GM23248 (cell line): ENCODE measurements at regions not wholly inside any gene's neighbourhood (a gene's known extent, or its start where the extent isn't known, plus 50 kb on each side); places are given as distances from the start of the nearest gene placed in this dataset.

Experiments used
- DNase-seq: peaks from one replicate; pipeline ENCODE4 v3.0.0-alpha.2; 2015
- H2AFZ ChIP-seq: fragments of 200-600 bp; sonication (generic); 2 replicates; pipeline ENCODE4 v1.6.1; 2016; ENCODE audit warnings: antibody characterized with exemption
- H3F3A ChIP-seq: fragments of 200-600 bp; sonication (generic); 2 replicates; pipeline ENCODE4 v1.6.1; 2016; ENCODE audit warnings: mild to moderate bottlenecking, antibody characterized with exemption, mixed run types; ENCODE audit not compliant: insufficient read depth
- H3K27ac ChIP-seq: fragments of 200-600 bp; sonication (generic); 2 replicates; pipeline ENCODE4 v1.5.1; 2016; ENCODE audit warnings: mild to moderate bottlenecking
- H3K27me3 ChIP-seq: fragments of 200-600 bp; sonication (generic); replicated peaks from 2 replicates; pipeline ENCODE4 v1.6.1; 2016; ENCODE audit warnings: mild to moderate bottlenecking; ENCODE audit not compliant: insufficient read depth
- H3K36me3 ChIP-seq: fragments of 200-600 bp; sonication (generic); 2 replicates; pipeline ENCODE4 v1.6.1; 2016; ENCODE audit warnings: low read depth, mild to moderate bottlenecking
- H3K4me1 ChIP-seq: fragments of 200-600 bp; sonication (generic); 2 replicates; pipeline ENCODE4 v1.6.1; 2016; ENCODE audit warnings: mild to moderate bottlenecking; ENCODE audit not compliant: insufficient read depth
- H3K4me2 ChIP-seq: fragments of 200-600 bp; sonication (generic); one replicate; pipeline ENCODE4 v1.6.1; 2016; ENCODE audit warnings: mild to moderate bottlenecking; ENCODE audit not compliant: unreplicated experiment
- H3K4me3 ChIP-seq: fragments of 200-600 bp; sonication (generic); 2 replicates; pipeline ENCODE4 v1.5.1; 2016; ENCODE audit warnings: mild to moderate bottlenecking
- H3K79me2 ChIP-seq: fragments of 200-600 bp; sonication (generic); 2 replicates; pipeline ENCODE4 v1.6.1; 2016; ENCODE audit warnings: mild to moderate bottlenecking; ENCODE audit not compliant: insufficient read depth
- H3K9ac ChIP-seq: fragments of 200-600 bp; sonication (generic); 2 replicates; pipeline ENCODE4 v1.6.1; 2016; ENCODE audit warnings: mild to moderate bottlenecking
- H3K9me2 ChIP-seq: fragments of 200-600 bp; sonication (generic); 2 replicates; pipeline ENCODE4 v1.6.1; 2016; ENCODE audit warnings: mixed run types, mild to moderate bottlenecking, moderate library complexity; ENCODE audit not compliant: insufficient read depth
- H3K9me3 ChIP-seq: fragments of 200-600 bp; sonication (generic); one replicate; pipeline ENCODE4 v1.6.1; 2017; ENCODE audit warnings: low read depth
- H4K20me1 ChIP-seq: fragments of 200-600 bp; sonication (generic); 2 replicates; pipeline ENCODE4 v1.6.0; 2016; ENCODE audit not compliant: insufficient read depth
- EZH2 ChIP-seq: fragments of 200-600 bp; sonication (generic); IDR thresholded peaks from 2 replicates; pipeline ENCODE4 v1.6.1; 2018; ENCODE audit warnings: antibody characterized with exemption, mild to moderate bottlenecking; ENCODE audit not compliant: insufficient read depth, poor library complexity, severe bottlenecking
- EZH2phosphoT487 ChIP-seq: fragments of 200-600 bp; sonication (generic); IDR thresholded peaks from 2 replicates; pipeline ENCODE4 v1.6.1; 2018; ENCODE audit warnings: antibody characterized with exemption, moderate library complexity, mild to moderate bottlenecking, low read depth; ENCODE audit not compliant: insufficient read depth
- WGBS, 2 experiments: methylation state at CpG; one replicate each; pipeline ENCODE4 v1.1.6; 2015 to 2017; ENCODE audit warnings: low lambda C conversion rate in 2 of 2, low coverage in 1 of 2; ENCODE audit errors: missing lambda C conversion rate in 2 of 2; 5-methylcytosine and 5-hydroxymethylcytosine counted together
- in situ Hi-C: fragments of 300-500 bp; cut with MboI; formaldehyde crosslinking; loops from 2 replicates; pipeline ENCODE4 v1.15.0; 2020

GRCh38 chr12:94892544-94893267 lies 110.8 kb downstream of the NDUFA12 start:
- no peaks in the 10 kb centered on the region for H3K9me2 ChIP-seq
- no peak overlapping the region for H2AFZ ChIP-seq
- H3K9ac ChIP-seq, result no peak overlapping the region
- no peaks in the 10 kb centered on the region for H3K4me1 ChIP-seq
- H3F3A ChIP-seq, result no peaks in the 10 kb centered on the region
- no peak overlapping the region for H3K4me2 ChIP-seq
- in situ Hi-C loops, result no loop called here
- no peak for DNase-seq
- 0 out of 2 replicates have a peak, but pooled peaks cover 4% of the 10 kb centered on the region for H3K27me3 ChIP-seq
- H3K4me3 ChIP-seq, result no peak overlapping the region
- H3K27ac ChIP-seq, result no peak overlapping the region
- H4K20me1 ChIP-seq, result no peaks in the 10 kb centered on the region
- 51 to 62% methylated on average over 5 of the region's 5 CpGs for WGBS, 2 experiments
- no peaks in the 10 kb centered on the region for H3K36me3 ChIP-seq
- no peaks in the 10 kb centered on the region for H3K9me3 ChIP-seq
- TF ChIP-seq EZH2 (no peak), EZH2phosphoT487 (no peak)
- no peaks in the 10 kb centered on the region for H3K79me2 ChIP-seq

- H3K4me3 ChIP-seq, result no peak overlapping the region
- no peak for TF ChIP-seq EZH2phosphoT487
- no peak for TF ChIP-seq EZH2
- in situ Hi-C loops, result no loop called here
- 79 to 87% methylated on average over 5 of the region's 5 CpGs for WGBS, 2 experiments
- H4K20me1 ChIP-seq, result no peaks in the 10 kb centered on the region
- no peaks in the 10 kb centered on the region for H3K36me3 ChIP-seq
- no peak overlapping the region for H3K9ac ChIP-seq
- DNase-seq, result no peak
- no peak overlapping the region for H3K27ac ChIP-seq
- no peaks in the 10 kb centered on the region for H3K4me1 ChIP-seq
- no peaks in the 10 kb centered on the region for H3K9me2 ChIP-seq
- no peaks in the 10 kb centered on the region for H3K79me2 ChIP-seq
- H3K27me3 ChIP-seq, result peaks cover 16% of the 10 kb centered on the region
- no peak overlapping the region for H2AFZ ChIP-seq
- H3K4me2 ChIP-seq, result no peak overlapping the region
- no peaks in the 10 kb centered on the region for H3K9me3 ChIP-seq
- H3F3A ChIP-seq, result no peaks in the 10 kb centered on the region
Observed at GRCh38 chr12:94889445-94890210, 113.9 kb downstream of the NDUFA12 start.

- no peaks in the 10 kb centered on the region for H3F3A ChIP-seq
- H3K79me2 ChIP-seq, result no peaks in the 10 kb centered on the region
- TF ChIP-seq EZH2 (no peak), EZH2phosphoT487 (no peak)
- peaks cover 25% of the 10 kb centered on the region for H3K27me3 ChIP-seq
- no peaks in the 10 kb centered on the region for H3K36me3 ChIP-seq
- DNase-seq, result no peak
- no peaks in the 10 kb centered on the region for H3K4me1 ChIP-seq
- no peak overlapping the region for H2AFZ ChIP-seq
- 57 to 60% methylated on average over 5 of the region's 5 CpGs for WGBS, 2 experiments
- no peak overlapping the region for H3K4me2 ChIP-seq
- no peak overlapping the region for H3K9ac ChIP-seq
- H3K4me3 ChIP-seq, result no peak overlapping the region
- no peaks in the 10 kb centered on the region for H3K9me2 ChIP-seq
- no peaks in the 10 kb centered on the region for H4K20me1 ChIP-seq
- no peak overlapping the region for H3K27ac ChIP-seq
- in situ Hi-C loops, result no loop called here
- H3K9me3 ChIP-seq, result no peaks in the 10 kb centered on the region
Observed at GRCh38 chr12:94879542-94879941, 124.0 kb downstream of the NDUFA12 start.

- H2AFZ ChIP-seq, result no peak overlapping the region
- H3K9me3 ChIP-seq, result no peaks in the 10 kb centered on the region
- no peaks in the 10 kb centered on the region for H3K4me1 ChIP-seq
- H3K27ac ChIP-seq, result no peak overlapping the region
- no peak for DNase-seq
- H3K4me3 ChIP-seq, result no peak overlapping the region
- 63 to 66% methylated on average over 5 of the region's 5 CpGs for WGBS, 2 experiments
- in situ Hi-C loops, result no loop called here
- TF ChIP-seq EZH2 (no peak), EZH2phosphoT487 (no peak)
- no peaks in the 10 kb centered on the region for H4K20me1 ChIP-seq
- no peaks in the 10 kb centered on the region for H3K36me3 ChIP-seq
- H3K9ac ChIP-seq, result no peak overlapping the region
- peaks cover 52% of the 10 kb centered on the region for H3K27me3 ChIP-seq
- no peaks in the 10 kb centered on the region for H3K9me2 ChIP-seq
- H3K79me2 ChIP-seq, result no peaks in the 10 kb centered on the region
- H3K4me2 ChIP-seq, result no peak overlapping the region
- H3F3A ChIP-seq, result no peaks in the 10 kb centered on the region
Observed at GRCh38 chr12:94875525-94875924, 128.0 kb downstream of the NDUFA12 start.
